DOHH2 (cell line): ENCODE measurements at regions not wholly inside any gene's neighbourhood (a gene's known extent, or its start where the extent isn't known, plus 50 kb on each side); places are given as distances from the start of the nearest gene placed in this dataset.

Experiments used
- CTCF ChIP-seq: fragments of 200-600 bp; sonication (generic); IDR thresholded peaks from one replicate; pipeline ENCODE4 v1.5.1; 2014; ENCODE audit warnings: antibody characterized with exemption, mild to moderate bottlenecking, low read depth, low read length; ENCODE audit not compliant: poor library complexity, severe bottlenecking
- EZH2phosphoT487 ChIP-seq: fragments of 200-600 bp; sonication (generic); IDR thresholded peaks from 2 replicates; pipeline ENCODE4 v1.6.1; 2017; ENCODE audit warnings: borderline replicate concordance, mild to moderate bottlenecking, antibody characterized with exemption, low read length, moderate library complexity, mixed read lengths

GRCh38 chr10:58932126-58932525 is 244.3 kb upstream of the PHYHIPL start:
- TF ChIP-seq CTCF (no peak), EZH2phosphoT487 (no peak)
